HepG2 (cell line): ENCODE measurements at regions not wholly inside any gene's neighbourhood (a gene's known extent, or its start where the extent isn't known, plus 50 kb on each side); places are given as distances from the start of the nearest gene placed in this dataset.

Source experiments
- ATAC-seq: fragments of 200-7000 bp; cut with Tn5 transposase; 3 replicates; pipeline ENCODE4 v1.9.1; 2020; ENCODE audit warnings: mild to moderate bottlenecking, moderate library complexity
- BruUV-seq: library from RNA; stranded (reverse); fragments of 400-500 nt; replicated peaks from 2 replicates; lab custom pipeline; 2021; lab: Mats Ljungman, UMichigan
- CTCF ChIA-PET: fragments of 300-600 bp; formaldehyde crosslinking; extraction: SDS; loops from one replicate; lab custom pipeline; 2021; ENCODE audit warnings: low total read pairs, inconsistent platforms, low intra/inter-chr PET ratio; lab: Yijun Ruan, JAX
- POLR2A ChIA-PET: fragments of 350-600 bp; sonication (Branson Sonifier 250); formaldehyde crosslinking; loops from one replicate; lab custom pipeline; 2020; ENCODE audit warnings: antibody characterized with exemption, inconsistent platforms; lab: Yijun Ruan, JAX
- DNase-seq: peaks from one replicate; pipeline ENCODE4 v3.0.0-alpha.2; 2015; ENCODE audit warnings: low spot score
- FAIRE-seq: peaks from 3 replicates; lab custom pipeline; 2011; peaks lifted over from hg19 to GRCh38; lab: Jason Lieb, UNC
- H2AFZ ChIP-seq: one replicate; pipeline ENCODE4 v1.6.1; 2011; ENCODE audit warnings: low read length, inconsistent platforms
- H3K27ac ChIP-seq: fragments of 300-600 bp; 3 replicates; pipeline ENCODE4 v1.8.0; 2011; ENCODE audit warnings: mixed run types, mild to moderate bottlenecking, mixed read lengths, low read length, inconsistent platforms; ENCODE audit not compliant: insufficient read depth; ENCODE audit errors: extremely low read length
- H3K27me3 ChIP-seq, 2 experiments: fragments of 200-600 bp in 1 of 2; 2 replicates in 1 of 2; 3 replicates in 1 of 2; pipeline versions ENCODE4 v1.6.0 to v1.8.0; 2011; ENCODE audit warnings: low read length in 2 of 2, mild to moderate bottlenecking in 2 of 2, moderate library complexity in 2 of 2, inconsistent platforms in 1 of 2; ENCODE audit not compliant: insufficient read depth in 2 of 2, control insufficient read depth in 1 of 2
- H3K36me3 ChIP-seq, 2 experiments: fragments of 200-600 bp in 1 of 2; replicated peaks in 1 of 2; 2 replicates in 1 of 2; 3 replicates in 1 of 2; pipeline versions ENCODE4 v1.5.1 to v1.8.0; 2011; ENCODE audit warnings: low read length in 2 of 2, inconsistent platforms in 1 of 2; ENCODE audit not compliant: insufficient read depth in 2 of 2, control insufficient read depth in 1 of 2
- H3K4me1 ChIP-seq: 2 replicates; pipeline ENCODE4 v1.5.1; 2012; ENCODE audit warnings: low read length, inconsistent platforms; ENCODE audit not compliant: insufficient read depth
- H3K4me2 ChIP-seq: 2 replicates; pipeline ENCODE4 v1.6.0; 2011; ENCODE audit warnings: low read depth, low read length, inconsistent platforms
- H3K4me3 ChIP-seq, 3 experiments: fragments of 200-600 bp in 1 of 3; sonication (generic), shearing (Covaris generic) in 1 of 3; replicated peaks in 1 of 3; 2 replicates each; pipeline ENCODE4 v1.5.1; 2011 to 2016; ENCODE audit warnings: low read length in 3 of 3, inconsistent platforms in 2 of 3, low read depth in 2 of 3, mild to moderate bottlenecking in 2 of 3, control low read depth in 1 of 3, mixed read lengths in 1 of 3; ENCODE audit not compliant: insufficient read depth in 1 of 3
- H3K79me2 ChIP-seq: one replicate; pipeline ENCODE4 v1.6.1; 2011; ENCODE audit warnings: low read length, inconsistent platforms; ENCODE audit not compliant: insufficient read depth
- H3K9ac ChIP-seq: 2 replicates; pipeline ENCODE4 v1.6.0; 2011; ENCODE audit warnings: mild to moderate bottlenecking, low read depth, low read length, inconsistent platforms; ENCODE audit not compliant: insufficient read depth
- H3K9me3 ChIP-seq: 2 replicates; pipeline ENCODE4 v1.5.1; 2012; ENCODE audit warnings: mild to moderate bottlenecking, low read length
- H4K20me1 ChIP-seq: 2 replicates; pipeline ENCODE4 v1.6.0; 2011; ENCODE audit warnings: inconsistent platforms, mild to moderate bottlenecking, low read length, moderate library complexity; ENCODE audit not compliant: insufficient read depth
- BORCS8-MEF2B ChIP-seq: sonication (generic); formaldehyde crosslinking; IDR thresholded peaks from 2 replicates; pipeline ENCODE4 v1.8.0; 2022; ENCODE audit warnings: mild to moderate bottlenecking, missing genetic modification reagents
- FLYWCH1 ChIP-seq: sonication (generic); formaldehyde crosslinking; IDR thresholded peaks from 2 replicates; pipeline ENCODE4 v1.8.1; 2023; ENCODE audit warnings: mild to moderate bottlenecking, missing genetic modification reagents
- HINFP ChIP-seq: sonication (generic); formaldehyde crosslinking; IDR thresholded peaks from 2 replicates; pipeline ENCODE4 v1.4.0; 2020; ENCODE audit warnings: low read depth, mild to moderate bottlenecking, missing genetic modification reagents
- MIER2 ChIP-seq: IDR thresholded peaks from 2 replicates; pipeline ENCODE4 v1.6.1; 2016; ENCODE audit warnings: missing biosample characterization, missing genetic modification reagents
- ONECUT2 ChIP-seq: sonication (generic); formaldehyde crosslinking; IDR thresholded peaks from 2 replicates; pipeline ENCODE4 v1.4.0; 2020; ENCODE audit warnings: missing genetic modification reagents
- WIZ ChIP-seq: sonication (generic); formaldehyde crosslinking; IDR thresholded peaks from 2 replicates; pipeline ENCODE4 v1.5.1; 2020; ENCODE audit warnings: mild to moderate bottlenecking, missing genetic modification reagents
- ZBTB1 ChIP-seq: sonication (generic); formaldehyde crosslinking; IDR thresholded peaks from 2 replicates; pipeline ENCODE4 v1.4.0; 2020; ENCODE audit warnings: missing genetic modification reagents, borderline replicate concordance
- ZKSCAN8 ChIP-seq: IDR thresholded peaks from 2 replicates; pipeline ENCODE4 v1.6.1; 2016; ENCODE audit warnings: borderline replicate concordance, missing genetic modification reagents, missing compliant biosample characterization
- ZNF337 ChIP-seq: sonication (generic); formaldehyde crosslinking; IDR thresholded peaks from 2 replicates; pipeline ENCODE4 v1.5.1; 2020; ENCODE audit warnings: missing genetic modification reagents, low read depth, mild to moderate bottlenecking, borderline replicate concordance
- WGBS: methylation state at CpG from one replicate; pipeline ENCODE4 v1.1.6; 2017; ENCODE audit warnings: low lambda C conversion rate; 5-methylcytosine and 5-hydroxymethylcytosine counted together
- in situ Hi-C: cut with HindIII; loops from 2 replicates; pipeline ENCODE4 v1.10.0; 2017; ENCODE audit warnings: low pct_unique_long_range_greater_than_20kb; ENCODE audit not compliant: extremely low pct_ligation_motif_present
- intact Hi-C: fragments of 100-400 bp; cut with micrococcal nuclease; formaldehyde crosslinking; loops from one replicate; pipeline ENCODE4 v1.10.0; 2022; ENCODE audit not compliant: unreplicated experiment

- H3K27me3 ChIP-seq: peaks cover 0 to 14% of the 10 kb centered on the region in 2 experiments; a peak in 1 of 5 replicates
- intact Hi-C loops (no loop called here), in situ Hi-C loops (no loop called here)
- no TSS peak for BruUV-seq
- no peak for FAIRE-seq
- H3K4me1 ChIP-seq: no peaks in the 10 kb centered on the region
- no peaks in the 10 kb centered on the region; the same call in 1 of the 2 replicates for H3K9me3 ChIP-seq
- H3K36me3 ChIP-seq: no peaks in the 10 kb centered on the region
- H3K9ac ChIP-seq: no peak overlapping the region
- no peak overlapping the region for H3K4me2 ChIP-seq
- no peaks in the 10 kb centered on the region for H3K79me2 ChIP-seq
- CTCF ChIA-PET: no interaction called here
- H3K27ac ChIP-seq: no peak overlapping the region
- 36% methylated on average over 4 of the region's 4 CpGs for WGBS
- POLR2A ChIA-PET: no interaction called here
- TF ChIP-seq HINFP (CRISPR knock-in tag) (no peak), FLYWCH1 (CRISPR knock-in tag) (no peak), MIER2 (no peak), ZNF337 (no peak), ZBTB1 (CRISPR knock-in tag) (no peak), ZKSCAN8 (CRISPR knock-in tag) (no peak), BORCS8-MEF2B (CRISPR knock-in tag) (no peak), WIZ (CRISPR knock-in tag) (no peak)
- no peak overlapping the region for H3K4me3 ChIP-seq
- no peak for ATAC-seq
- H4K20me1 ChIP-seq: no peaks in the 10 kb centered on the region
- no peak for DNase-seq
- H2AFZ ChIP-seq: no peak overlapping the region
Measured at GRCh38 chr12:69022674-69023073, 89.7 kb upstream of the CPM start.

DNA sequence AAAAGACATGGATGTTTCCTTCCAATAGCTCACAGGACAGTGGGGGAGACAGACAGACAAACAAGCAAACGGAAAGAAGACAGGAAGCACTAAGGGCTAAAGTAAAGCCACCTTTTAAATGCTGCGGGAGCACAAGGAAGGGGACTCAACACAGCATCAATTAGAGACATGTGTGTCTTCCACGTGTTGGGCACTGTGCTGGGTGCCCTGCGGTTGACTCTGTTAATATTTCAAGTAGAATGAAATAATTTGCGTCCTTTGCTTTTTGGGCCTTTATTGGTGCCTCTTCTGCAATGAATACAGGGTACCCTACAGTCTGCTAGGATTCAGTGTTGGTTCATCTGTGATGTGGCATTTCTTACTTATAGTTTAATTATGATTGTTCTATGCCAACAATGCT is 90.9 kb upstream of the CPM start:
- Histone ChIP-seq H3K4me2 (no peak overlapping the region), H3K9me3 (no peaks in the 10 kb centered on the region; the same call in 1 of the 2 replicates), H2AFZ (no peak overlapping the region), H3K9ac (no peak overlapping the region), H3K4me3 (no peak overlapping the region), H4K20me1 (no peaks in the 10 kb centered on the region), H3K27ac (no peak overlapping the region), H3K27me3 (peaks cover 0 to 16% of the 10 kb centered on the region in 2 experiments; a peak in 1 of 5 replicates), H3K36me3 (no peaks in the 10 kb centered on the region), H3K79me2 (no peaks in the 10 kb centered on the region), H3K4me1 (no peaks in the 10 kb centered on the region)
- WGBS: 50% methylated on average over 5 of the region's 5 CpGs
- intact Hi-C loops (no loop called here), in situ Hi-C loops (no loop called here)
- ChIA-PET POLR2A (no interaction called here), CTCF (no interaction called here)
- no peak for ATAC-seq
- DNase-seq: no peak
- no peak for FAIRE-seq
- TF ChIP-seq ONECUT2 (CRISPR knock-in tag): no peak
- no TSS peak for BruUV-seq
